Esophagus muscularis mucosa (tissue), 4 donors: ENCODE measurements at regions not wholly inside any gene's neighbourhood (a gene's known extent, or its start where the extent isn't known, plus 50 kb on each side); places are given as distances from the start of the nearest gene placed in this dataset.

Source experiments
- CTCF ChIP-seq, 3 experiments: fragments of 200-600 bp in 2 of 3; fragments of 450-650 bp in 1 of 3; sonication (generic) in 2 of 3; IDR thresholded peaks; one replicate each; pipeline ENCODE4 v1.5.1; 2017 to 2019; ENCODE audit warnings: antibody characterized with exemption in 3 of 3, mild to moderate bottlenecking in 2 of 3, moderate library complexity in 1 of 3
- EP300 ChIP-seq: sonication (generic); formaldehyde crosslinking; IDR thresholded peaks from one replicate; pipeline ENCODE4 v1.6.1; 2017; ENCODE audit warnings: antibody characterized with exemption
- POLR2A ChIP-seq: fragments of 450-650 bp; IDR thresholded peaks from one replicate; pipeline ENCODE4 v1.6.1; 2017; ENCODE audit warnings: antibody characterized with exemption, moderate library complexity, mild to moderate bottlenecking, low read depth
- POLR2AphosphoS5 ChIP-seq, 2 donors: sonication (generic); formaldehyde crosslinking; IDR thresholded peaks; one replicate each; pipeline ENCODE4 v1.6.1; 2017; ENCODE audit warnings: antibody characterized with exemption in 2 of 2

GRCh38 chr6:105603788-105604586 is 201.1 kb upstream of the PREP start:
- TF ChIP-seq CTCF (IDR thresholded peaks at IDR 0.05) (no peak), POLR2AphosphoS5 (IDR thresholded peaks at IDR 0.05) (peak; percentile 47 to 68), EP300 (no peak), POLR2A (no peak)
